K562 (cell line): ENCODE measurements at regions not wholly inside any gene's neighbourhood (a gene's known extent, or its start where the extent isn't known, plus 50 kb on each side); places are given as distances from the start of the nearest gene placed in this dataset.

Experiments
- CLOCK ChIP-seq: fragments of 250-450 bp; sonication (Bioruptor Pico); IDR thresholded peaks from 2 replicates; pipeline ENCODE4 v1.4.0; 2020; ENCODE audit warnings: mild to moderate bottlenecking, moderate library complexity, borderline replicate concordance
- FOXO4 ChIP-seq: fragments of 450-650 bp; formaldehyde crosslinking; IDR thresholded peaks from 2 replicates; pipeline ENCODE4 v1.4.0; 2020; ENCODE audit warnings: mild to moderate bottlenecking, moderate library complexity
- KAT2B ChIP-seq: IDR thresholded peaks from one replicate; pipeline ENCODE4 v1.6.1; 2012; ENCODE audit warnings: low read depth, mild to moderate bottlenecking, control low read depth, inconsistent platforms, low read length, moderate library complexity
- MYC ChIP-seq, 2 experiments: fragments of 250-450 bp in 1 of 2; sonication (Bioruptor Pico) in 1 of 2; IDR thresholded peaks; 2 replicates each; pipeline versions ENCODE4 v1.5.1 to v1.6.1; 2012 to 2021; ENCODE audit warnings: low read depth in 2 of 2, borderline replicate concordance in 1 of 2, improper control_type of control experiment in 1 of 2, low read length in 1 of 2, mild to moderate bottlenecking in 1 of 2, moderate library complexity in 1 of 2
- ZBTB40 ChIP-seq, 2 experiments: fragments of 450-650 bp in 1 of 2; sonication (generic) in 1 of 2; formaldehyde crosslinking in 1 of 2; IDR thresholded peaks; 2 replicates each; pipeline versions ENCODE4 v1.7.1 to v1.9.0; 2016 to 2022; ENCODE audit warnings: inconsistent platforms in 1 of 2, mild to moderate bottlenecking in 1 of 2, missing genetic modification reagents in 1 of 2
- ZC3H8 ChIP-seq: fragments of 450-650 bp; IDR thresholded peaks from 2 replicates; pipeline ENCODE4 v1.6.1; 2017
- ZNF165 ChIP-seq: fragments of 250-450 bp; sonication (Bioruptor Pico); IDR thresholded peaks from 2 replicates; pipeline ENCODE4 v1.4.0; 2020; ENCODE audit warnings: borderline replicate concordance

- TF ChIP-seq MYC (IDR thresholded peaks at IDR 0.05; ENCODE audit: low read depth, low read length) (no peak), MYC (CRISPR knock-in tag; IDR thresholded peaks at IDR 0.05; ENCODE audit: borderline replicate concordance, low read depth) (no peak), KAT2B (no peak), ZBTB40 (IDR thresholded peaks at IDR 0.05) (no peak), ZBTB40 (CRISPR knock-in tag; IDR thresholded peaks at IDR 0.05) (no peak), ZC3H8 (no peak), CLOCK (CRISPR knock-in tag) (no peak), ZNF165 (CRISPR knock-in tag) (no peak), FOXO4 (CRISPR knock-in tag) (no peak)
Measured at GRCh38 chr7:110281362-110281761, 809.6 kb upstream of the LRRN3 start (continued).
